Renal pelvis (tissue), 1 donor: ENCODE measurements at regions not wholly inside any gene's neighbourhood (a gene's known extent, or its start where the extent isn't known, plus 50 kb on each side); places are given as distances from the start of the nearest gene placed in this dataset.

Source experiments
- DNase-seq: peaks from one replicate; pipeline ENCODE4 v3.0.0-alpha.2; 2013

DNA sequence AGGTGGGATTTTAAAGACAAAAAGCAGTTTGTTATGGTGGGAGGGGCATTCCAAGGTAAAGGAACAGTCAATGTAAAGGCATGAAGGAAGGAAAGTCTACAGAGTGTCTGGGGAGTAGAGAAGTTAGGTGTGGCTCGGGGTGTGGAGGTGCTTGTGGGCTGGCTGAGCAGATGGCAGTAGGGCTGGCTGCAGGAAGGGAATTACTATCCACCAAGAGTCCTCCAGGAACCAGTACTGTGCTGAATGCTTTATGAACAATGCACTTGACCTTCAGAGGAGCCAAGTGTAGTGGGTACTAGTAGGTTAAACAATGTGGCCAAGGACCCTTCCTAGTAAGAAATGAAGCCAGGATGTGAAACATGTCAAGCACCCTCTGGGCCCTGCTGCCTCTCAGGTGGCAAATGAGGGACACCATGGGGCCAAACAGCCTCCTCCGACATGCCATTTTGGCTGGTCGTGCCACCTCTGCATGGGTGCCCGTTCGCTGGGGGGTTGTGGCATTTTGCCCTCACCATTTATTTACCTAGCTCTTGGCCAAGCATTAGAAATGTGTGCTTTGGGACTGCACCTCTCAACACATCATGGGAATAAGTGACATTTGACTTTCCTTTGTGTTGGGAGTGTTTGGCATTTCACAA lies 123.6 kb upstream of the TENM4 start:
- DNase-seq: no peak

DNA sequence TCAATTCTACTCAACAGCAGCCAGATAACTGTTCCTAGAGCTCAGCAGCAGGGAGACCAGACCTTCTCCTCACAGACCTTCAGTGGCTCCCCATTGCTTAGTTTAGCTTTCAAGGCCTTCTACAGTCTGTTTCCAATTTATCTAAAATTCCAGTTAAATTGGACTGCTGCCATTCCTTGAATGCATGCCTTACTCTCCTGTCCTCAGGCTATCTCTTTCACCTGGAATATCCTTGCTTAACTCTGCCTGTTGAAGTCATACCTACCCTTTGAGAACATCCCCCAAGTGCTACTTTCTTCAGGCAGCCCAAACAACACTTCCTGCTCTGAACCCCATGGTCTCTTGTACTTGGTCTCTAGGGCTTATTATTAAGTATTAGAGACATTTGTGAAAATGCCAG lies 120.7 kb upstream of the TENM4 start:
- no peak for DNase-seq

DNA sequence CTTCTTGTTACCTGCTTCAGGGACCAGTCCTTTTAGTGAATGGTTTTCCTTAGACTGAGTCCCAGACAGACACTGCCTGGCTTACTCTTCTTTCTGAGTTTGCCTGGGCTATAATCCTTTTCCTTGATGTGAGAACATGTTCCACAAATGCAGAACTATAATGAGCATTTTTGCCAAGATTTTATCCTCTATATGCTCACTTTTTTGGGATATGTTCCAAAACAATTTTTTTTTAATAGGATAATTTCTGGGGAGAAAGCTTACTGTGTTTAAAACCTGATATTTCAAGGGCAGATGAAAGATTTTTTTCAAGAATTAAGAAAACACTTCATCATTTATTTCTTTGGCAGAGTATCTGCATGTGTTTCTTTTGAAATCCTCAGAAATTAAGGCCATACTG lies 110.0 kb upstream of the TENM4 start:
- no peak for DNase-seq

DNA sequence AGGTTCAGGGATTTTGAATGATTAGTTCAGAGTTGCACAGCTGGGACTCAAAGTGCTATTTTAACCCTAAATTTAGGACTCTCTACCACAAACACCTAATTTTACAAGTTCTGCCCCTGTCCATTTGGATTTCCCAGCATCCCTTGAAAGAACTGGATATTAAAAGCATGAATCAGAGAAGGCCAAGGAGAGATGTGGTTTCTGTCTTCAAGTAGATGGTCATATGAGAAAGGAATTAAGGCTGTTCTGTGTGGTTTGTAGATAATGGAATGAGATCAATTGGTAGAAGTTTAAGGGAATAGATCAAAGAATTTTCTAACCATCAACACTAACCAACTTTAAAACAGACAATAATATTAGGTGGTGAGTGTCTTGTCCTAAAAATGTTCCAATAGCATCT lies 106.4 kb upstream of the TENM4 start:
- no peak for DNase-seq

DNA sequence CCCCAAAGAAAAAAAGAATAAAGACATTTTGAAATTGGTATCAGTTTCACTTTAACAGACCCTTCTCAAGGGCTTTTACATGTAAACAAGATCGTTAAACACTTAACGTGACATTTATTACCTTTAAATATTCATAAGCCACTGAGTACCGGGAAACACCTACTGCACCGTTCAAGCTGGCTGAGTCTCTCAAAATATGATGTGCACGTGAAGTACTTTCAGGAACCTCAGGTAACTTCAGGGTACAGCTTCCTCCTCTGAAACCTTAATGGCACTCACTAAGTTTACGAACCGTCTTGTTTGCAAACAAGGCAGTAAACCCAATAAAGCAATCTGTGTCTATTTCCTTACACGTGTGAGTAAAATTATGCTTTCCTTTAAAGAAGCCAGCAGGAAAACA lies 105.5 kb upstream of the TENM4 start:
- peak; percentile 7 for DNase-seq

DNA sequence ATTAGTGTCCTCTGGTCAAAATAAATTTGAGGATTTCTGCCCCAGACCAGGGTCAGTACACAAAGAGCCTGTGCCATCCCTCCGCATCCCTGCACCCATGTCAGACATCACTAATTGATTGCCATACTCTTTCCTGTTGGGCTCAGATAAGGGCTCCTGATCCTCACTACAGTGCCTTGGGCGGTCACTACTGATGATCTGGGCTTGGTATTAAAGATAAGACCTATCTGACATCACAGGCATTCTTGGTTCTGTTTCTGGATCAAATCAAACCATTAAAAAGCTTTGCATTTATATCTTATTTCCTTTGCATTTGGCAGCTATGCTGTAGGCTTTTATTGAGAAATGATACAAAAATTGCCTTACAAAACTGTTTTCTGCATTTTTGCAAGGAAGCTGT lies 103.5 kb upstream of the TENM4 start:
- DNase-seq: no peak

DNA sequence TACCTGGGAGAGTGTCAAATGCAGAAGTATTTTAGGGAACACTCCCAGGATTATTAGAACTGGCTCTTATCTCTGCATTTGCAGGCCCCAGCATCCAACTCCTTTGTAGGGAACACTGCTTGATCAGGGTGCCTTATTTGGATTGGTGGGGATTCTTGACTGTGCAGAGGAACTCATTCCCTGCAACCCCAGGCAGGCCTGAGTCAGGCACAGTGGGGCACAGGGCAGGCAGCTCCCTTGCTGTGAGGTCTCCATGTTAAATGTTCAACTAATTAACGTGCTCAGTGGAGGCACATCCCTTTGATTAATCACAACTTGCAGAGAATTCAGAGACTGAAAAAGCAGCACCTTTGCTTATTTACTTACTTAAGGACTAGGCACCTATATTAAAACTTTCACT lies 102.3 kb upstream of the TENM4 start:
- DNase-seq: no peak

DNA sequence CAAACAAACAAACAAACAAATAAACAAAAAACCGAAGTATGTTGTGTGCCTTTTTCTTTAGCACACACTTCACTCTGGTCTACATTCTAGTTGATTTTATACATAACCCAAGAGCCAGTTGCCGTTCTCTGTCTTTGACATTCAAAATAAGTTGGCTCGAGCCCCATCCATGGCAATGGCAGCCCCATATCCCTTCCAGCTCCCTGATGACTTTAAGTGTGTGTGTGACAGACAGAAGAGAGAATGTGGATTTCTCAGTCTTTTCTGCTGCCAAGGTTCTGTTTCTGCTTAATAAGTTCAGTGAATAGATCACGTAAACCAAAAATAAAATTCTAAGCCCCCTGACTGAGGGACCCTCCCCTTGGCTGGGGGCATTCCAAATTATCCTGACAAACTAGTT lies 100.6 kb upstream of the TENM4 start:
- no peak for DNase-seq

DNA sequence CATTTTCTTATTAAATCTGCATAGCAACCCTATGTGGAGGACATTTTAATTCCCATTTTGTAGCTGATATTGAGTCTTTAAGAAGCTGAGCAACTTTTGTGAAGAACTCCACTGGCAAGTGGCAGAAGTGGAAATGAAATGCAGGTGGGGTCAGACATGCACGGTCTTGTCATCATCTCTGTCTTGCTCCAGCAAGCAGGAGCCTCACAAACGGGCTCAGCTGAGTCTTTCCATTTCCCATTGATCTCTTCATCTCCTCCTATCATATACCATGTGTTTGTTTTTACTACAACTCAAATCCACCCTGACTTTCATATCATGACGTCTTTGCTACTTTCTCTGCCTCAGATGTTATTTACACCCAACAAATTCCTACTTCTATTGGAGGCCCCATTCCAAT lies 97.9 kb upstream of the TENM4 start:
- DNase-seq: no peak

DNA sequence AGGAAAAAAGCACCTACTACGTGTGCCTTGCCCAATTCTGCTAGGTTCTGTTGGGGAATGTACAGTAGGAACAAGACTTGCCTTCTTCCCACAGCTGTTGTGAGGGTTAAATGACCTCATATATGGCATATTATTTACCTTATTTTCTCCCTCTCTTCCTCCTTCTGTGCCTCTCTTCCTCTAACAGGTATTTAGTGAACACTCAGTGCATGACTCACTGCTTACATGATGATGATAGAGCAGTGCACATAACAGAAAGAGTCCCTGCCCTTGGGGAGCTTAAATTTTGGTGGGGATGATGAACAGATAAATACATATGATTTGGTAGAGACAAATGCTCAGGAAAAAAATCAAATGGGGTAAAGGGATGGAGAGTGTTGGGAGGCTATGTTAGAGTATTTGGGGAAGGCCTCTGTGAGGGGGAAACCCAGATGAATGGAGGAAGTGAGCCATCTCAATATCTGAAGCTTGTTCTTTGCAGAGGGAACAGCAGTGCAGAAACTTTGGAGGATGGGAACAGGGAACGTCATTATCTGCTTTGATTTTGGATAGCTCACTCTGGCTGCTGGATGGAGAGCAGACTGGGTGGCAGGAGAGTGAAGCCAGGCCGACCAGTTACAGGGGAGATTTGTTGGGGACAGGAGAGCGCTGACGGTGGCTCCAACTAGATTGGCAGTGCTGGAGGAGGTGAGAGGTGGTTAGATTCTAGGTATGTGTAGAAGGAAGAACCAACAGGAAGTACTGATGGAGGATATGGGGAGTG lies 95.5 kb upstream of the TENM4 start:
- DNase-seq: no peak

DNA sequence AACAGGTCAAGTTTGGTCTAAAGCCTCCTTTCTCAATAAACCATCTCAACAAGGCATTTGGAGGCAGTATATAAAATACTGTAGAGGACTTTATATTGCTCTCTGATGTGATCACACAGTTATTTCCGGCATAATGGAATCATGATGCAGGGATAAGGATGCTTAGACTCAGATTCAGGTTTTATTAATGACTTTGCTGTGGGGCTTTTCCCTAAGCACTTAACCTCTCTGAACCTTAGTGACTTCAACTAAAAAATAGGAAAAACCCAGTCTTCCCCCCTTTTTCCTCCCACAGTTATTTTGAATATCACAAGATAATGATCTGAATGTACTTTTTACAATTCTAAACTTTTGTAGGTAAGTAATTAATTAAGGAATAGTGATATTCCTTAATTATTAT lies 94.8 kb upstream of the TENM4 start:
- no peak for DNase-seq

DNA sequence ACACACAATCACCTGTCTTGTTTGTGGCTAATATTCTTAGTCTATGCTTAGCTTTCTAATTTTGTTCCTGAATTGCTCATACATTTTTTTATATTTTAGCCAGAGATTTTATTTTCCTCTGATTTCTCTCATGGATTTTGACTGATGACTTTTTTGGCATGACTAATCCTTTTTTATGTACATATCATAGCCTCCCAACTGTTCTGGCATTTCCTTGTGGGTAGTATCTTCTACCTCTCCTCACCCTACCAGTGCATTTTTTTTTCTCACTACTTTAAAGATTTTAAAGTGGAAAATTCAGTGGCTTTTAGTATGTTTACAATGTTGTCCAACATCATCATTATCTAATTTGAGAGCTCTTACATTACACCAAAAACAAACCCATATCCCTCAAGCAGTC lies 84.4 kb upstream of the TENM4 start:
- no peak for DNase-seq

DNA sequence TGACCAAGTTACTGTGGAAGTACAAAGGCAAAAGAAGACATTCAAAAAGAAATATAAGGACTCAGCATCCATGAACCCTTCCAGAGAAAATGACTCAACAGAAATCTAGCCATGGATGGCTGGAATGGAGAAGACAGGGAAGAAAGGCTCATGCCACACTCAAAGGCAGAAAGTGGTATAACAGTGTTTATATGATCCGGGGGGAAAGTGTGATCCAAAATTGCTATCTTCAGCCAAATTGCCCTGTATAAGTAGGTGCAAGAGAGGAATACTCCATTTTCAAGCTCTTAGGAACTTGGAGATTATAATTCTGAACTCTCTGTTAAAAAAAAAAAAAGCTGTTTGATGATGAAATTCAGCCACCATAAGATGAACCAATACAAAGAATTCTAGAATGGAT lies 81.8 kb upstream of the TENM4 start:
- no peak for DNase-seq

DNA sequence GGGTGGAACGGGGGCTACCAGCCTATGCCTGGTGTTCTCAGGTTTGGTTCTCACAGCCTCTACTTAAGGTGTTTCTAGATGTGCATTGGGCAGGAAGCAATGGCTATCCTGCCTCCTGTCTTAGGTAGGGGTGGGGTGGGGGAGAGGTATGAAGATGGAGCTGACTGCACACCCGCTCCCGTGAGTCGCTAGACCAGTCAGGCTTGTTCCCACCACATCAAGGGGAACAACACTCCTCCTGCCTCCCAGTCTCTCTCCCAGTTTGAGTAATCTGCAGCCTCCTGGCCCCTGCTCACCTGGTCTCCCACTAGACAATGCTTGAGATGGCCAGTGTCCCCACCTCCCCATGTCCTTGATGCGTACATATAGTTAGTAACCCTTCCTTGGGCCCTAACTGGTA lies 79.3 kb upstream of the TENM4 start:
- no peak for DNase-seq

DNA sequence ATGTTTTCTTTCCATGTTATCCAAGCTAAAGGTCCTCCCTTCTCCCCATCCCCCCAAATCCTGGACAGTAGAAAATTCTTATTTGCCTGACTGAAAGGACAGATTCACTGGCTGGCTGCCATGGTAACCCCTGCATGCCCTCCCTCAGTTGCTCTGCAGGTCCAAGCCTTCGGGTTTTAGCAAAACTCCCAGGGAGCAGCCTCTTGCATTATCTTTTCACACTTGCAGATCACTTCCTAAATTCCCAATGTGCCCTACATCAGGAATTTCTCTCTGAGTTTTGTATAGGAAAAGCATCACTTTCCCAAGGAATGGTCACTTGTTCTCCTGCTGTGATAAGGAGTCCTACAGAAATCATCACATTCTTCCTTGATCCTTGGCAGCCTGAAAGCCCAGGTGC lies 75.0 kb upstream of the TENM4 start:
- DNase-seq: no peak

DNA sequence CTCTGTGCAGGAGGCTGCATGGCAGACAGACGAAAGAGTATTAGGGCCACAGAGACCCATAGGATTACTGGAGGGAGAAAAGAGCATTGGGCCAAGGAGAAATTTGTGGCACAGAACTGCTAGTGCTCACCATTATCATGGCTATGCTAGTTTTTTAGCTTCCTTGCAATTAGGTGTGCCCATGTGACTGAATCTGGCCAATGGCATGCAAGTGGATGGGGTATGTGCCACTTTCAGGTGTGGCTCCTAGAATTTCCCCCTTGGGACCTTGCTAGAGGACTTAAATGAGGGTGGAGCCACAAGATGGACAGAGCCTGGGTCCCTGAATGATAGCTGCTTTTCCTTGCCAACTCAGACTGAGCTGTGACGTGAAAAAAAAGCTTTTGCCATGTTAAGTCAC lies 73.9 kb upstream of the TENM4 start:
- no peak for DNase-seq

DNA sequence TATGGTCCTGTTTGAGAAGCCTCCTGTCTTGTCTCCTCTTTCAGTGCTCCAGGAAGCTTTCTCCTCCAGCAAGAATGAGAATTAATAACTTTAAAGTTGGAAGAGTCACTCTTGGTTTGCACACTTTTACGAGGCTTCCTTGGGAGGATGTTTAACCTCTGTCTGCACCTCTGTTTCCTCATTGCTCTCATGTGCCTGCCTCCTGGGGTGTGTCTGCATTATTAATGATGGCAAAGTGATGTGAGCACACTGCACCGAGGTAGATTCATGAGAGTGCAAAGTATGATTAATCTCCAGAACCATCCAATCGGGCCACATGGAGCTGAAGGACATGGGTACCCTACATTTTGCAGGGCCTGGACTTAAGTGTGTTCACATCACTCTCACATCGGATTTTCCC lies 73.5 kb upstream of the TENM4 start:
- no peak for DNase-seq

DNA sequence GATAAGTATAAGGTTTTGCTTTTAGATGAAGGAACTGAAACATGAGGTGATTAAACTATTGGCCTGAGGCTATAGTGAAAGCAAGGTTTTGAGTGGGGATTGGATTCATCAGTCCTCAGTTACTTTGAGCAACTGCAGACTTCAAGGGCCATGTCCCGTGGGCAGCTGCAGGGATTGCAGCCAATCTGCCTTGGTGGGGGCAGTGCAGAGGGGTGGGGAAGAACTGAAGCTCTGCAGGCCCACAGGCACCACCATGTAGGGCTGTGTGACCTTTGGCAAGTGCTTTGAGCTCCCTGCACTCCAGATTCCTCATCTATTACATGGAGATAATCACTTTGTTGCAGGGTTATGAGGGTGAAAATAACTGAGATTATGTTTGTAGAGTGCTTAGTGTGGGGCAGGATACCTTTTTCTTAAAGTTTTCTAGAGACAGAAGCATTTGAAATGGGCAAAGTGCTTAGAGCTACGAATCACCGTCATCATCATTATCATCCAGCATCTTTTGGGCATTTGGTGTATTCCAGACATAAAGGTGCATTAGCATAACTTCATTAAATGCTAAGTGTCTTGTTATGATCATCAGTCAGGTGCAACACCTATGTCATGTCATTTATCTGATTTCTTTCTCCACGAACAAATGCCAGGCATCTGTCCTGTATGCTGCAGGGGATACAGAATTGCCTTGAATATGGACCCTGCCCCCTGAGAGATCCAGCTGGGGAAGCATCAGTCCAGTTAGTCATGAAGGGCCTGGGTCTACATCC lies 72.1 kb upstream of the TENM4 start:
- no peak for DNase-seq

DNA sequence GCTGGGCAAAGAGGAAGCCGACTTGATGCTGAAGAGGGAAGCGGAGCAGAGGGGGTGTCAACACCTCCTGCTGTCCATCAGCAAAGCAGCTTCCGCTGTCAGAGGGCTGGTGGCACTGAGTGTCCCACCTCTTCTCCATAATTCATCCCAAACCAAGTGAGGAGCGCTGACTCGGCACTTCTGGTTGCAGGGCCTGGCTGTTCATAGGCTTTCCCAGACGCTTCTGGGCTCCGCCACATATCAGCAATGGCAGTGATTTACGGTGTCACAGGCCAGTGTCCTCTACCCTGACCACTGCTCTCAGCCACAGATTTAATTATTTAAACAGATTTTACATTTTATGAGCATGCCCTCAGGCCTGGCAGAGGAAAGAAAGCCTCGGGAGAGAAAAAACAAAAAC lies 70.1 kb upstream of the TENM4 start:
- DNase-seq: peak; percentile 21

DNA sequence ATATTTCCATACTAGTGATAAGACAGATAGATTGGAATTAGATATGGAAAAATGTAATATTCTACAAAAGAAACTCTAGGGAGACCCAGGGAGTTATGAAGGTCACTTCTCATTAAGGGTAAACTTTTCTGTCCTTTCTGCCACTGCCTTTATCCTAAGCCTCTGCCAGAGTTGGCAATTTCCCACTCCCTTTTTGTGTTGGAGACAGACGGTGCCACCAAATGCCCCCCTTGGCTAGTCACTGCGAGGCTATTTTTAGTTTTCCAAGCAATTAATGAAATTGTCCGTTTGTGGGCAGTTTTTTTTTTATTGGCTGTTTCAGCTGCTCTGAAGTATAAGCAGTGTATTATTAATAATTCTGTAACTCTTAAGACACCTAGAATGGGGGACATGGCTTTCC lies 67.6 kb upstream of the TENM4 start:
- no peak for DNase-seq

DNA sequence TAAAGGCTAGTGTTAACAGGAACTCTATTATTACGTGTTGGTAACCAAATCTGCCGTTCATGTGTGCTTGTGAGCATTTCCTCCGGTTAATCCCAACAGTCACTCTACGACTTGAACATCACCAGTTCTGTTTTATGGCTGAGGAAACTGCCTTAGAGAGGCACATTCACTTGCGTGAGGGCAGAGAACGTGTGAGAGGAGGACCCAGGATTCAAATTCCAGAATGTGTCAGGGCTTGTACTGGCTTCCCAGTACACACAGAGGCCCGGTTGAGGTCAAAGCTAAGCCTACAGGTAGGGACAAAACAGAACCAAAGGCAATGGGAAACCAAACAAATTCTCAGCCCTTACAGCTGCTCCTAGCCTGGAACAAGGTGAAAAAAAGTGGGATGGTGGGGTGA lies 66.9 kb upstream of the TENM4 start:
- no peak for DNase-seq

DNA sequence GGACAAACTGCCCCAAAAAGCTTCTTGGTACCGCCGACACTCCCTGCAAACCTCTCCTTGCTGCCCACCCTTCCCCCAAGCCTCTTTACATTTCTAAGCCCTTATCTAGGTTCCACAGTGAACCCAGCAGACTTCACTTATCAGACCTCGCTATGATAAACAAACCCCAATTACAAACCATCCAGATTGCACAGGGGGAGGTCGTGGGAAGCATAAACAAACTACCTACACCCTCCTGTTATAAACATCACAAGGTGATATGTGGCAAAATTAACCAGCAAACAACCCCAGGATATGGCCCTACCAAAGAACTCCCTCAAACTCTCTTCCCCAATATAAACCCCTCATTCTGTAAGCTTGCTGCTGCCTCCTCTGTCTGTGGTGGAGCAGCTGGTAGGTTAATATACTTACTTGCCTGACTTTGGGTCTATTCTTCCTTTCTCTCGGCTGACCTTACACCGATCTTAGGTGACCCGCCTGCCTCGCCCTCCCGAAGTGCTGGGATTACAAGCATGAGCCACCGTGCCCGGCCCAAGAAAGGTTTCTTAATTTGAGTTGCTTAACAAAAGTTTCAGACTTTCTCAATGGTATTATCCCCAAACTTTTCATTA lies 66.0 kb upstream of the TENM4 start:
- no peak for DNase-seq

DNA sequence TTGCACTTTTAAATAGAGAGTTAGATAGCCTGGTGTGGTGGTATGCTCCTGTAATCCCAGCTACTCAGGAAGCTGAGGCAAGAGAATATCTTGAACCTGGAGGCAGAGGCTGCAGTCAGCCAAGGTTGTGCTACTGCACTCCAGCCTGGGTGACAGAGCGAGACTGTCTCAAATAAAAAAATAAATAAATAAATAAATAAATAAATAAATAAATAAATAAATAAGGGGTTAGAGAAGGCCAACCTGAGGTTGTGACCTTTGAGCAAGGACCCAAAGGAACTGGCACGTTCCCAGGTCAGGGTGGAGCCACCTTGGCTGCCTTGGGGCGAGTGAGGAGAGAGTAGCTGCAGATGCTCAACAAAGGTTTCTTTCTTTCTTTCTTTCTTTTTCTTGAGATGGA lies 65.3 kb upstream of the TENM4 start:
- DNase-seq: no peak
